ENCODE measurements at regions not wholly inside any gene's neighbourhood (a gene's known extent, or its start where the extent isn't known, plus 50 kb on each side); places are given as distances from the start of the nearest gene placed in this dataset.

GRCh38 chr2:114192362-114192761 lies 250.1 kb upstream of the DPP10 start:
- Histone ChIP-seq H3K9me3 (ENCODE audit: control insufficient read depth, low read length) (no peaks in the 10 kb centered on the region), H3K4me3 (ENCODE audit: extremely low read depth, insufficient read depth, low read length, poor library complexity, severe bottlenecking) (no peak overlapping the region), H3K4me1 (ENCODE audit: control insufficient read depth, insufficient read depth, low read length, poor library complexity, severe bottlenecking) (no peaks in the 10 kb centered on the region), H3K36me3 (ENCODE audit: control insufficient read depth, insufficient read depth, low read length) (no peaks in the 10 kb centered on the region), H3K27ac (ENCODE audit: low read depth, low read length, severe bottlenecking) (no peak overlapping the region)
- WGBS, 2 experiments (ENCODE audit: insufficient coverage in 2 of 2), result 78 to 93% methylated on average over 3 to 4 of the region's 5 CpGs

DNA sequence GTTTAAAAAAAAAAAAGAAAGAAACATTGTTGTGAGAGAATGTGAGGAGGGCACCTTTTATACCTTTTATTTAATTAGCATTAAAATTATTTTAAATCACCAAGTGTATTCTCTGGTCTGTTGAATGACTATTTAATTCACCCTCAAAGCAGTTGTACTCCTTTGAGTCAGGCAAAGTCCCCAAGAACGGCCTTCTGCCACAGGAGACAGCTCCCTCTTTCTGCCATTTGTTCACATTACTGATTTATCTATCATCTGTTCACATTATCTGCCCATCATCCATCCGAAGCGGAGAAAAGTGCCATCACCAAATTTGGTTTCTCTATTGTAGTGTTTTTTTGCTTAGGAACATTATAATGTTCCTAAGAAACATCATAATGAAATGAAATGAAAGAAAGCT lies 240.7 kb upstream of the DPP10 start:
- Histone ChIP-seq H3K27ac (ENCODE audit: low read depth, low read length, severe bottlenecking) (no peak overlapping the region), H3K4me1 (ENCODE audit: control insufficient read depth, insufficient read depth, low read length, poor library complexity, severe bottlenecking) (no peaks in the 10 kb centered on the region), H3K9me3 (ENCODE audit: control insufficient read depth, low read length) (no peaks in the 10 kb centered on the region), H3K4me3 (ENCODE audit: extremely low read depth, insufficient read depth, low read length, poor library complexity, severe bottlenecking) (no peak overlapping the region), H3K36me3 (ENCODE audit: control insufficient read depth, insufficient read depth, low read length) (no peaks in the 10 kb centered on the region)
- 71% methylated on average over 1 of the region's 3 CpGs; no CpG with 5 or more reads in 1 of the 2 experiments for WGBS, 2 experiments (ENCODE audit: insufficient coverage in 2 of 2)

- H3K9me3 ChIP-seq (ENCODE audit: control insufficient read depth, low read length), result no peaks in the 10 kb centered on the region
- WGBS, 2 experiments (ENCODE audit: insufficient coverage in 2 of 2), result 73 to 100% methylated on average over 1 of the region's 1 CpG
- no peaks in the 10 kb centered on the region for H3K4me1 ChIP-seq (ENCODE audit: control insufficient read depth, insufficient read depth, low read length, poor library complexity, severe bottlenecking)
- no peak overlapping the region for H3K4me3 ChIP-seq (ENCODE audit: extremely low read depth, insufficient read depth, low read length, poor library complexity, severe bottlenecking)
- H3K27ac ChIP-seq (ENCODE audit: low read depth, low read length, severe bottlenecking), result no peak overlapping the region
- H3K36me3 ChIP-seq (ENCODE audit: control insufficient read depth, insufficient read depth, low read length), result no peaks in the 10 kb centered on the region
Measured at GRCh38 chr2:114203679-114204078, 238.8 kb upstream of the DPP10 start.

- H3K36me3 ChIP-seq (ENCODE audit: control insufficient read depth, insufficient read depth, low read length), result no peaks in the 10 kb centered on the region
- 76 to 84% methylated on average over 2 of the region's 3 CpGs for WGBS, 2 experiments (ENCODE audit: insufficient coverage in 2 of 2)
- H3K4me1 ChIP-seq (ENCODE audit: control insufficient read depth, insufficient read depth, low read length, poor library complexity, severe bottlenecking), result no peaks in the 10 kb centered on the region
- no peak overlapping the region for H3K27ac ChIP-seq (ENCODE audit: low read depth, low read length, severe bottlenecking)
- H3K4me3 ChIP-seq (ENCODE audit: extremely low read depth, insufficient read depth, low read length, poor library complexity, severe bottlenecking), result no peak overlapping the region
- no peaks in the 10 kb centered on the region for H3K9me3 ChIP-seq (ENCODE audit: control insufficient read depth, low read length)
Measured at GRCh38 chr2:114213808-114214207, 228.6 kb upstream of the DPP10 start.

DNA sequence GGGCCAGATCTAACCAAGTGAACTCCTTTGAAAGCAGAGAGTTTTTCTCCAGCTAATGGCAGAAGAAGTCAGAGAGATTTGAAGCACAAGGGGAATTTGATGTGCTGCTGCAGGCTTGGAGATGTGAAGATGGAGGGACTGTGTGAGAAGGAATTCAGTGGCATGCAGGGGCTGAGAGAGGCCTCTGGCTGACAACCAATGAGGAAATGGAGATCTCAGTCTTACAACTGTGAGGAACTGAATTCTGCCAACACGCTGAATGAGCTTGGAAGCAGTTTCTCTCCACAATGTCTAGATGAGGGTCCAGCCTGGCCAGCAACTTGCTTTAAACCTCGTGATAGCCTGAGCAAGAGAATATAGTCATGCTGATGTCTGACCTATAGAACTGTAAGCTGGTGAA lies 224.1 kb upstream of the DPP10 start:
- Histone ChIP-seq H3K36me3 (ENCODE audit: control insufficient read depth, insufficient read depth, low read length) (no peaks in the 10 kb centered on the region), H3K9me3 (ENCODE audit: control insufficient read depth, low read length) (no peaks in the 10 kb centered on the region), H3K4me3 (ENCODE audit: extremely low read depth, insufficient read depth, low read length, poor library complexity, severe bottlenecking) (no peak overlapping the region), H3K4me1 (ENCODE audit: control insufficient read depth, insufficient read depth, low read length, poor library complexity, severe bottlenecking) (no peaks in the 10 kb centered on the region), H3K27ac (ENCODE audit: low read depth, low read length, severe bottlenecking) (no peak overlapping the region)
- WGBS, 2 experiments (ENCODE audit: insufficient coverage in 2 of 2), result 45 to 80% methylated on average over 1 to 2 of the region's 2 CpGs

DNA sequence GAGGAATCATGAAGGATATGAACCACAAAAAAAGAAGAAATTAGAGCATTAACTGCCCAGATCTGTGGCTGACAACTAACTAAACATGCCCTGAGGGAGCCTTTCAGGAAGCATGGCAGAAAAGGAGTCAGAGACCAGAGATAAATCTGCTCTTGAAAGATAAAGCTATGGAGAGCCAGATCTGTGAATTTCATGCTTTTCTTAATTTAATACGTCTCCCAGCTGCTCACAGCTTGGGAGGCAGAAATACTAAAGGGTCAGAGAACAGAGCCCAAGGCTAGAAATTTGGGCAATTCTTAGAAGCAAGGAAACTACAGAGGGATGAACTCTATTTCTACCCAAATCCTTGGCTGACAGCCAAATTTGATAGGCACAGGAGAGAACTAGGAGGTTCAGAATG lies 223.0 kb upstream of the DPP10 start:
- Histone ChIP-seq H3K4me1 (ENCODE audit: control insufficient read depth, insufficient read depth, low read length, poor library complexity, severe bottlenecking) (no peaks in the 10 kb centered on the region), H3K4me3 (ENCODE audit: extremely low read depth, insufficient read depth, low read length, poor library complexity, severe bottlenecking) (no peak overlapping the region), H3K27ac (ENCODE audit: low read depth, low read length, severe bottlenecking) (no peak overlapping the region), H3K9me3 (ENCODE audit: control insufficient read depth, low read length) (no peaks in the 10 kb centered on the region), H3K36me3 (ENCODE audit: control insufficient read depth, insufficient read depth, low read length) (no peaks in the 10 kb centered on the region)
- WGBS, 2 experiments (ENCODE audit: insufficient coverage in 2 of 2), result 71 to 80% methylated on average over 1 of the region's 1 CpG

GRCh38 chr2:114222344-114222743 lies 220.1 kb upstream of the DPP10 start:
- WGBS, 2 experiments (ENCODE audit: insufficient coverage in 2 of 2), result no CpG with 5 or more reads among the region's 1 CpG
- no peaks in the 10 kb centered on the region for H3K36me3 ChIP-seq (ENCODE audit: control insufficient read depth, insufficient read depth, low read length)
- no peaks in the 10 kb centered on the region for H3K9me3 ChIP-seq (ENCODE audit: control insufficient read depth, low read length)
- H3K27ac ChIP-seq (ENCODE audit: low read depth, low read length, severe bottlenecking), result no peak overlapping the region
- H3K4me1 ChIP-seq (ENCODE audit: control insufficient read depth, insufficient read depth, low read length, poor library complexity, severe bottlenecking), result no peaks in the 10 kb centered on the region
- H3K4me3 ChIP-seq (ENCODE audit: extremely low read depth, insufficient read depth, low read length, poor library complexity, severe bottlenecking), result no peak overlapping the region

DNA sequence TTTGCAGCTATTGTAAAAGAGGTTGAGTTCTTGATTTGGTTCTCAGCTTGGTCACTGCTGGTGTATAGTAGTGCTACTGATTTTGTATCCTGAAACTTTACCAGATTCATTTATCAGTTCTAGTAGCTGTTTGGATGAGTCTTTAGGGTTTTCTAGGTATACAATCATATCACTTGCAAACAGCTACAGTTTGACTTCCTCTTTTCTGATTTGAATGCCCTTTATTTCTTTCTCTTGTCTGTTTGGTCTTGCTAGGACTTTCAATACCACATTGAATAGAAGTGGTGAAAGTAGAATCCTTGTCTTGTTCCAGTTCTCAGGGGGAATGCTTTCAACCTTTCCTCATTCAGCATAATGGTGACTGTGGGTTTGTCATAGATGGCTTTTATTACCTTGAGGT lies 210.5 kb upstream of the DPP10 start:
- Histone ChIP-seq H3K4me1 (ENCODE audit: control insufficient read depth, insufficient read depth, low read length, poor library complexity, severe bottlenecking) (no peaks in the 10 kb centered on the region), H3K36me3 (ENCODE audit: control insufficient read depth, insufficient read depth, low read length) (no peaks in the 10 kb centered on the region), H3K9me3 (ENCODE audit: control insufficient read depth, low read length) (no peaks in the 10 kb centered on the region), H3K27ac (ENCODE audit: low read depth, low read length, severe bottlenecking) (no peak overlapping the region), H3K4me3 (ENCODE audit: extremely low read depth, insufficient read depth, low read length, poor library complexity, severe bottlenecking) (no peak overlapping the region)

DNA sequence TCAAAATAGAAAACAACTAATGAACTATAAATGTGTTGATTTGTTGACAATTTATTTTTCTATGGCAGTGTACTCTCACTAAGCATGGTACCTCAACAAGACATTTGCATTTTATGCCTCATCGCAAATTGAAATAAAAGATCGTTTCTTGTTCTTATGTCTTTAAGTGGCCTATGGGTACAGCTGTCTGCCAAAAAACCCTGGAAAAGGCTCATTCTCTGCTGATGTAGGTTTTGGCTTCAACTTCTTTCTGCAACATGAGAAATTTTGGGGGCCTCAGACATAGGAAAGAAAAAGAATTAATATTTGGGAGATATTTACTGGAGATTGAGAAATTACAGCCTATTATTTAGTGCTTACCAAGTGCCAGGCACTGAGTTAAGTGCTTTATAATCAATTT lies 205.1 kb upstream of the DPP10 start:
- H3K4me1 ChIP-seq (ENCODE audit: control insufficient read depth, insufficient read depth, low read length, poor library complexity, severe bottlenecking), result no peaks in the 10 kb centered on the region
- no peak overlapping the region for H3K4me3 ChIP-seq (ENCODE audit: extremely low read depth, insufficient read depth, low read length, poor library complexity, severe bottlenecking)
- WGBS, 2 experiments (ENCODE audit: insufficient coverage in 2 of 2), result 80 to 100% methylated on average over 2 of the region's 2 CpGs
- no peaks in the 10 kb centered on the region for H3K9me3 ChIP-seq (ENCODE audit: control insufficient read depth, low read length)
- no peaks in the 10 kb centered on the region for H3K36me3 ChIP-seq (ENCODE audit: control insufficient read depth, insufficient read depth, low read length)
- H3K27ac ChIP-seq (ENCODE audit: low read depth, low read length, severe bottlenecking), result no peak overlapping the region

- WGBS, 2 experiments (ENCODE audit: insufficient coverage in 2 of 2), result 100% methylated on average over 1 of the region's 3 CpGs; no CpG with 5 or more reads in 1 of the 2 experiments
- no peaks in the 10 kb centered on the region for H3K9me3 ChIP-seq (ENCODE audit: control insufficient read depth, low read length)
Measured at GRCh38 chr2:114238910-114239559, 203.4 kb upstream of the DPP10 start.

DNA sequence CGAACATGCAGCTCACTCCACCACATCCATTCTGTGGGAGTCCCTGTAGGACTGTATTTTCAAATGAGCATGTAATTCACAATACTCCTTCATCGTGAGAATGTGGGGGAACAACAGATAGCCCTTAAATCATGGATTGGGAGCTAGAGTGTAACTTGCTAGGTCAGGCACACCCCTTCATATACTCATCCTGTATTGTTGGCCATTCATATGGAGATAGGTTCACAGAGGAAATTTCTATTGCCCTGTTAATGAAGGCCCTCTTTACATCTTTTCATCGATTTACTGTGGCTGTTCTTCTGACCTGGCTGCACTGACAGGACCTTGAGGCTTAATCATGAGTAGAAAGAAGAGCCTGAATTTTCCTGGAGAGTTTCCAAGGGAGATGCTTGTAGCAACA lies 193.8 kb upstream of the DPP10 start:
- no peaks in the 10 kb centered on the region for H3K9me3 ChIP-seq (ENCODE audit: control insufficient read depth, low read length)
- H3K4me3 ChIP-seq (ENCODE audit: extremely low read depth, insufficient read depth, low read length, poor library complexity, severe bottlenecking), result no peak overlapping the region
- no peaks in the 10 kb centered on the region for H3K36me3 ChIP-seq (ENCODE audit: control insufficient read depth, insufficient read depth, low read length)
- no peaks in the 10 kb centered on the region for H3K4me1 ChIP-seq (ENCODE audit: control insufficient read depth, insufficient read depth, low read length, poor library complexity, severe bottlenecking)
- no peak overlapping the region for H3K27ac ChIP-seq (ENCODE audit: low read depth, low read length, severe bottlenecking)
- 74 to 78% methylated on average over 1 to 3 of the region's 3 CpGs for WGBS, 2 experiments (ENCODE audit: insufficient coverage in 2 of 2)

More at GRCh38 chr2:114238910-114239559, 203.4 kb upstream of the DPP10 start:
- Histone ChIP-seq H3K4me1 (ENCODE audit: control insufficient read depth, insufficient read depth, low read length, poor library complexity, severe bottlenecking) (no peaks in the 10 kb centered on the region), H3K27ac (ENCODE audit: low read depth, low read length, severe bottlenecking) (no peak overlapping the region), H3K36me3 (ENCODE audit: control insufficient read depth, insufficient read depth, low read length) (no peaks in the 10 kb centered on the region), H3K4me3 (ENCODE audit: extremely low read depth, insufficient read depth, low read length, poor library complexity, severe bottlenecking) (no peak overlapping the region)
